ENCODE measurements at regions not wholly inside any gene's neighbourhood (a gene's known extent, or its start where the extent isn't known, plus 50 kb on each side); places are given as distances from the start of the nearest gene placed in this dataset.

DNA sequence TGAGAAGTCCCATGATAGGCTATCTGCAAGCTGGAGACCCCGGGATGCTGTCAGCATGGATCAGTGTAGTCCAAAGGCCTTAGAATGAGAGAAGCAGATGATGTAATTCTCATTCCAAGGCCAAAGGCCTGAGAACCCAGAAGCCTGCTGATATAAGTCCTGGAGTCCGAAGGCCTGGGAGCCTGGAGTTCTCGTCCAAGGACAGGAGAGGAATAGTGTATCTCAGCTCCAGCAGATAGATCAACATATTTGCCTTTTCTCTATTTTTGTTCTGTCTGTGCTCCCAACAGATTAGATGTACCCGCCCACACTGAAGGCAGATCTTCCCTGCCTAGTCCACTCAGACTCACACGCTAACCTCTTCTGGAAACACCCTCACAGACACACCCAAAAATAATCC is 454.9 kb upstream of the CHAC2 start:
- H3K4me3 ChIP-seq (ENCODE audit: low read depth, poor library complexity, severe bottlenecking): no peak overlapping the region
- TF ChIP-seq POLR2A (IDR thresholded peaks at IDR 0.05): no peak
- TF ChIP-seq, protein P1, sequence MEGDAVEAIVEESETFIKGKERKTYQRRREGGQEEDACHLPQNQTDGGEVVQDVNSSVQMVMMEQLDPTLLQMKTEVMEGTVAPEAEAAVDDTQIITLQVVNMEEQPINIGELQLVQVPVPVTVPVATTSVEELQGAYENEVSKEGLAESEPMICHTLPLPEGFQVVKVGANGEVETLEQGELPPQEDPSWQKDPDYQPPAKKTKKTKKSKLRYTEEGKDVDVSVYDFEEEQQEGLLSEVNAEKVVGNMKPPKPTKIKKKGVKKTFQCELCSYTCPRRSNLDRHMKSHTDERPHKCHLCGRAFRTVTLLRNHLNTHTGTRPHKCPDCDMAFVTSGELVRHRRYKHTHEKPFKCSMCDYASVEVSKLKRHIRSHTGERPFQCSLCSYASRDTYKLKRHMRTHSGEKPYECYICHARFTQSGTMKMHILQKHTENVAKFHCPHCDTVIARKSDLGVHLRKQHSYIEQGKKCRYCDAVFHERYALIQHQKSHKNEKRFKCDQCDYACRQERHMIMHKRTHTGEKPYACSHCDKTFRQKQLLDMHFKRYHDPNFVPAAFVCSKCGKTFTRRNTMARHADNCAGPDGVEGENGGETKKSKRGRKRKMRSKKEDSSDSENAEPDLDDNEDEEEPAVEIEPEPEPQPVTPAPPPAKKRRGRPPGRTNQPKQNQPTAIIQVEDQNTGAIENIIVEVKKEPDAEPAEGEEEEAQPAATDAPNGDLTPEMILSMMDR (IDR thresholded peaks at IDR 0.05): no peak
- 75 to 82% methylated on average over 5 of the region's 5 CpGs for WGBS, 2 donors
- no peak for DNase-seq (ENCODE audit: low spot score in 2 of 2)
- intact Hi-C loops (cut with DNase I; ENCODE audit: low total_unique reads): no loop called here

DNA sequence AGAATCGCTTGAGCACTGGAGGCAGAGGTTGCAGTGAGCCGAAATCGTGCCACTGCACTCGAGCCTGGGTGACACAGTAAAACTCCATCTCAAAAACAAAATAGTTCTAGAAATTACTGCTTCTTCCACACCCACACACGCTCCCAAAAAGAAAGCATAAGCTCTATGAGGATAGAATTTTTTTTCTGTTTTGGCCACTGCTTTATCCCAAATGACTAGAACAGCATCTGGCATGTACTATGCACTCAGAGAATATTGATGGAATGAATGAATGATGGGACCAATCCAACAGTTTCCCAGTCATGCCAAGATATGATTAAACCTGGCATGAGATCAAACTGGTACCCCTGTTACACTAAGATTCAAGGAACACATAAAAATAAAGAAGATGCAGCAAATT is 455.4 kb upstream of the CHAC2 start:
- 66 to 69% methylated on average over 5 of the region's 5 CpGs for WGBS, 2 donors

DNA sequence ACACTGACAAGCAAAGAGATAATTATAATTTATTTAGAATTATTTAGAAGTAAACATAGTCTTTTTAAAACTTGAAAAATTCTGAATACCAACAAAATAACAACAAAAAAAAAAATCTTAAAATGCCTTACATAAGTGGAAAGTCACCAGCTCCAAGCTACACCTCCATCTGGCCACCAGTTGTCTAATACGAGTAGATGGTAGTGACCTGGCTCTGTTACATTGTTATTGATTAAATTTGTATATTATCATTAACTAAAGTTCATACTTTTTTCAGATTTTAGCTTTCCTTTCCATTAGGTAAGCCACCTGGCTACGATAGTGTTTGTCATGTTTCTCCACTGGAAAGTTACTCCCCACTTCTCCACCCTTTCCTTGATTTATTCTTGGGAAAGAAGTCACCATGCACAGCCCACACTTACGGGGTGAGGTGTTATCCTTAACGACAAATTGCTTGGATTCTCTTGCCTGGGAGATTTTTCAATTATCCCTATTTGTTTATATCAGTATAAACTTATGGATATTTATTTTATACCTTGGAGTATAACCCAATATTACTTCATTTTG is 464.5 kb upstream of the CHAC2 start:
- intact Hi-C loops (cut with DNase I; ENCODE audit: low total_unique reads): no loop called here
- H3K4me3 ChIP-seq (ENCODE audit: low read depth, poor library complexity, severe bottlenecking): no peak overlapping the region
- no peak for DNase-seq (ENCODE audit: low spot score in 2 of 2)
- 79 to 86% methylated on average over 4 of the region's 4 CpGs for WGBS, 2 donors
- no peak for TF ChIP-seq POLR2A (IDR thresholded peaks at IDR 0.05)
- TF ChIP-seq, protein P1 (IDR thresholded peaks at IDR 0.05): no peak

More for the DNA sequence above, 455.4 kb upstream of the CHAC2 start:
- intact Hi-C loops (cut with DNase I; ENCODE audit: low total_unique reads): no loop called here
- no peak overlapping the region for H3K4me3 ChIP-seq (ENCODE audit: low read depth, poor library complexity, severe bottlenecking)
- TF ChIP-seq POLR2A (IDR thresholded peaks at IDR 0.05): no peak
- TF ChIP-seq, protein P1 (IDR thresholded peaks at IDR 0.05): no peak
- DNase-seq (ENCODE audit: low spot score in 2 of 2): no peak

DNA sequence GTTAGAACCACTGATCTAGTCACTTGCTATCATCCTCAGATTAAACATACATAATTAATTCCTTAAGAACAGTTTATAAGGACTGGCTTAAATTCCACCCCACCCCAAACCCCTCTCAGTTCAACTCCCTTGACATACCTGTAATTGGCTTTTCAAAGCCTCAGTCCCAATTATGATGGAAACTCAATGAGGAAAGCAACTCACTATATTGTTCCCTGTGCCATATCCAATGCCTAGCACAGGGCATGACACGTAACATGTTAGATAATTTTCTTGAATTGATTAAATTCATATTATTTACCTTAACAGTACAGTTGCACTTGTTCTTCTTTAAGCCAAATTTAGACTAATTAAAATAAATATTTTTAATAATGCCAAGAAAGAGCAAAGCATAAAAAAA is 465.1 kb upstream of the CHAC2 start:
- H3K4me3 ChIP-seq (ENCODE audit: low read depth, poor library complexity, severe bottlenecking): no peak overlapping the region
- DNase-seq (ENCODE audit: low spot score in 2 of 2): no peak
- TF ChIP-seq, protein P1 (IDR thresholded peaks at IDR 0.05): no peak
- no peak for TF ChIP-seq POLR2A (IDR thresholded peaks at IDR 0.05)
- WGBS, 2 donors: 88 to 91% methylated on average over 1 of the region's 1 CpG
- intact Hi-C loops (cut with DNase I; ENCODE audit: low total_unique reads): no loop called here

DNA sequence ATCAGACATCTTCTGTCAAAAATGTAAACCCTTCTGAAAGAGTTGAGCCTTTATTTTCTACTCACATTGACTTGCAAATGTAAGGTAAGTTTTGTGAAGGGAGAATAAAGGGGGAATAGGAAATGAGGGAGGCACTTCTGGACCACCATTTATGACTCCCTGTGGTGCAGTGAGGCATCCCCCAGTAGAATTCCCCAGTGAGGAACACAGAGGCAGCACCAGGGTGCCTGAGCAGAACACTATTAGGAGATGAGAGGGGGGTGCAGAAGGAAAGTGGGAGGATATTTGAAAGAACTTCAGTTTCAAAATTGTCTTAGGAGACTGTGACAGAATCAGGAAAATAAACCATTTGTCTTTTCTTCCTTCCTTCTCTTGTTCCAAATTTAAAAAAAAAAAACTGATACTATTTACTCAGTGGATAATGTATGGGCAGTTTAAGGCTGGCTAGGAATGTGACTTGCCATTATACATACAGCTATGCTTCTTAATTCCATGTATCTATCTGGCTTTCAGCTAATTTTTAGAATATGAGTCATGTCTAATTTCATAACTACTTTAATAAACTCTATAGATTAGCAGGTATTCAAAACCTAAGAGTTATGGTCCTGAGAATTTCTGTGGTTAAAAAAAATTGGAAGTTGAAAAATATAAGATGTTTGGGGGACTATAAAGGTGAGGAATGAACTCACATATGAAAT is 478.1 kb upstream of the CHAC2 start:
- intact Hi-C loops (cut with DNase I; ENCODE audit: low total_unique reads): no loop called here
- no peak for DNase-seq (ENCODE audit: low spot score in 2 of 2)
- TF ChIP-seq, protein P1 (IDR thresholded peaks at IDR 0.05): no peak
- TF ChIP-seq POLR2A (IDR thresholded peaks at IDR 0.05): no peak

DNA sequence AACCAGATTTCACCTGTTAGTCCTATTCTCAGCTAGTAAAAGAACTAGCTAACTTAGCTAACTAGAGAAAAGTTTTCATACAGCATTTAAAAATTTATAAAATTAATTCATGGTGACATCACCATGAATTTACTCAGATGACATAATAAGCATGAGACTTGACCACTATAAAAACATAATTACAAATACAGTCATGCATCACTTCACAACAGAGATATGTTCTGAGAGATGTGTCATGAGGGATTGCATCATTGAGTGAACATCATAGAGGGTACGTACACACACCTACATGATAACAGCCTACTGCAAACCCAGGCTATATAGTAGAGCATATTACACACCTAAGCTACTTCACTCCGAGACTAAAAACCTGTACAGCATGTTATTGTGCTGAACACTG is 481.3 kb upstream of the CHAC2 start:
- WGBS, 2 donors: 90% methylated on average over 2 of the region's 2 CpGs

More for the DNA sequence above, 478.1 kb upstream of the CHAC2 start:
- no peak overlapping the region for H3K4me3 ChIP-seq (ENCODE audit: low read depth, poor library complexity, severe bottlenecking)

More for the DNA sequence above, 481.3 kb upstream of the CHAC2 start:
- H3K4me3 ChIP-seq (ENCODE audit: low read depth, poor library complexity, severe bottlenecking): no peak overlapping the region
- intact Hi-C loops (cut with DNase I; ENCODE audit: low total_unique reads): no loop called here
- no peak for DNase-seq (ENCODE audit: low spot score in 2 of 2)
- TF ChIP-seq, protein P1 (IDR thresholded peaks at IDR 0.05): no peak
- no peak for TF ChIP-seq POLR2A (IDR thresholded peaks at IDR 0.05)

Measured in lower leg skin (tissue), 4 donors.